ENCODE measurements at regions not wholly inside any gene's neighbourhood (a gene's known extent, or its start where the extent isn't known, plus 50 kb on each side); places are given as distances from the start of the nearest gene placed in this dataset.

DNA sequence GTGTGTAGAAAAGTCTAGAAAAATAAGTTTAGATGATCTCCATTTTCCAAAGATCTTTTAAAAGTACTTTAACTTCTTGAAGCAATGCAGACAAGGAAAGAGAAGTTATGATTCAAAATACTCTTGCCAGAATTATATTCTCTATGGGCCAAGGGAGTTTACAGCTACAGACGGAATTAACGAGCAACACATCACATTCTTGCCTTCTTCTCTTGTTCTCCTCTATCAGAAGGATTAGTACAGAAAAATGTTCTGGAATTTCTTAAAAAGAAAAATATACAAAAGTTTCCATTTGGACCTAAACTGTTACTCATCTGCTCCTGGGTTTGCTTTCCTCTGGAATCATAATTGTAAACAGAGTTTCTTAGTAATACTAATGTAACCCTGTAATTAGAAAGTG, 284.7 kb upstream of the HSF2 start:
- TF ChIP-seq NR2C2 (CRISPR knock-in tag; IDR thresholded peaks at IDR 0.05) (no peak), NR2C2 (tag; IDR thresholded peaks at IDR 0.05) (no peak), ARNT (IDR thresholded peaks at IDR 0.05) (no peak), KAT8 (IDR thresholded peaks at IDR 0.05; ENCODE audit: low read depth) (no peak), POLR2AphosphoS2 (IDR thresholded peaks at IDR 0.05; ENCODE audit: low read length) (no peak), CTCF (IDR thresholded peaks at IDR 0.05 in 2 of 3, conservative IDR thresholded peaks at IDR 0.05 in 1 of 3; ENCODE audit: insufficient read depth in 2 of 3, low read depth in 1 of 3, low read length in 3 of 3) (no peak), POLR2A (conservative IDR thresholded peaks at IDR 0.05) (no peak), ZKSCAN3 (CRISPR knock-in tag; IDR thresholded peaks at IDR 0.05) (no peak), COPS2 (conservative IDR thresholded peaks at IDR 0.05) (no peak)
- TF ChIP-seq, protein P1, sequence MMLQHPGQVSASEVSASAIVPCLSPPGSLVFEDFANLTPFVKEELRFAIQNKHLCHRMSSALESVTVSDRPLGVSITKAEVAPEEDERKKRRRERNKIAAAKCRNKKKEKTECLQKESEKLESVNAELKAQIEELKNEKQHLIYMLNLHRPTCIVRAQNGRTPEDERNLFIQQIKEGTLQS (IDR thresholded peaks at IDR 0.05): no peak
- TF ChIP-seq, protein P1 (CRISPR knock-in tag; conservative IDR thresholded peaks at IDR 0.05): no peak

Data from K562 (cell line).